ENCODE measurements at regions not wholly inside any gene's neighbourhood (a gene's known extent, or its start where the extent isn't known, plus 50 kb on each side); places are given as distances from the start of the nearest gene placed in this dataset.

- no peak for TF ChIP-seq CTCF (IDR thresholded peaks at IDR 0.05; ENCODE audit: insufficient read depth, low read depth, low read length)
- TF ChIP-seq EZH2 (IDR thresholded peaks at IDR 0.05; ENCODE audit: insufficient read depth, low read length), result no peak
These were observed 512.2 kb downstream of the LTN1 start for GRCh38 chr21:28480470-28480869.
